Loucy (cell line): ENCODE measurements at regions not wholly inside any gene's neighbourhood (a gene's known extent, or its start where the extent isn't known, plus 50 kb on each side); places are given as distances from the start of the nearest gene placed in this dataset.

Experiments
- H2AFZ ChIP-seq: fragments of 200-600 bp; sonication (generic); 2 replicates; pipeline ENCODE4 v1.6.0; 2016; ENCODE audit warnings: antibody characterized with exemption, mild to moderate bottlenecking, low read length, moderate library complexity
- H3F3A ChIP-seq: fragments of 200-600 bp; 2 replicates; pipeline ENCODE4 v1.6.0; 2016; ENCODE audit warnings: antibody characterized with exemption, low read depth, mild to moderate bottlenecking
- H3K27me3 ChIP-seq: fragments of 200-600 bp; sonication (generic); 2 replicates; pipeline ENCODE4 v1.6.1; 2014; ENCODE audit warnings: low read length, mild to moderate bottlenecking; ENCODE audit not compliant: insufficient read depth, poor library complexity, severe bottlenecking
- H3K36me3 ChIP-seq: fragments of 200-600 bp; sonication (generic); 2 replicates; pipeline ENCODE4 v1.6.1; 2016; ENCODE audit warnings: low read length; ENCODE audit not compliant: insufficient read depth
- H3K4me1 ChIP-seq: fragments of 200-600 bp; sonication (generic); 2 replicates; pipeline ENCODE4 v1.5.1; 2014; ENCODE audit warnings: low read length, mild to moderate bottlenecking; ENCODE audit not compliant: insufficient read depth, poor library complexity, severe bottlenecking
- H3K4me2 ChIP-seq: fragments of 200-600 bp; sonication (generic); 2 replicates; pipeline ENCODE4 v1.6.0; 2014; ENCODE audit warnings: antibody characterized with exemption, low read length, low read depth, mild to moderate bottlenecking; ENCODE audit not compliant: poor library complexity, severe bottlenecking
- H3K4me3 ChIP-seq: fragments of 200-600 bp; sonication (generic); 2 replicates; pipeline ENCODE4 v1.5.1; 2014; ENCODE audit warnings: low read length, mild to moderate bottlenecking, mixed read lengths; ENCODE audit not compliant: poor library complexity, severe bottlenecking
- H3K79me2 ChIP-seq: fragments of 200-600 bp; sonication (generic); 2 replicates; pipeline ENCODE4 v1.6.1; 2014; ENCODE audit warnings: low read length; ENCODE audit not compliant: insufficient read depth
- H3K9ac ChIP-seq: fragments of 200-600 bp; sonication (generic); 2 replicates; pipeline ENCODE4 v1.6.0; 2014; ENCODE audit warnings: mild to moderate bottlenecking, low read depth, low read length, moderate library complexity; ENCODE audit not compliant: poor library complexity, severe bottlenecking
- H3K9me2 ChIP-seq: fragments of 200-600 bp; sonication (generic); replicated peaks from 2 replicates; pipeline ENCODE4 v1.6.1; 2016; ENCODE audit warnings: low read depth, low read length, mixed read lengths
- H3K9me3 ChIP-seq: fragments of 200-600 bp; sonication (generic); 2 replicates; pipeline ENCODE4 v1.6.1; 2014; ENCODE audit warnings: mild to moderate bottlenecking, antibody characterized with exemption, low read length, low read depth; ENCODE audit not compliant: insufficient read depth
- H4K20me1 ChIP-seq: fragments of 200-600 bp; sonication (generic); 2 replicates; pipeline ENCODE4 v1.6.0; 2014; ENCODE audit warnings: antibody characterized with exemption, low read length, mild to moderate bottlenecking; ENCODE audit not compliant: insufficient read depth, poor library complexity, severe bottlenecking
- EZH2phosphoT487 ChIP-seq: fragments of 200-600 bp; IDR thresholded peaks from 2 replicates; pipeline ENCODE4 v1.6.1; 2018; ENCODE audit warnings: antibody characterized with exemption, mild to moderate bottlenecking, moderate library complexity, borderline replicate concordance
- TF ChIP-seq, protein P1 (sequence below): fragments of 200-600 bp; sonication (generic); conservative IDR thresholded peaks from 2 replicates; pipeline ENCODE4 v1.5.1; 2014; ENCODE audit warnings: mild to moderate bottlenecking, antibody characterized with exemption, low read length

DNA sequence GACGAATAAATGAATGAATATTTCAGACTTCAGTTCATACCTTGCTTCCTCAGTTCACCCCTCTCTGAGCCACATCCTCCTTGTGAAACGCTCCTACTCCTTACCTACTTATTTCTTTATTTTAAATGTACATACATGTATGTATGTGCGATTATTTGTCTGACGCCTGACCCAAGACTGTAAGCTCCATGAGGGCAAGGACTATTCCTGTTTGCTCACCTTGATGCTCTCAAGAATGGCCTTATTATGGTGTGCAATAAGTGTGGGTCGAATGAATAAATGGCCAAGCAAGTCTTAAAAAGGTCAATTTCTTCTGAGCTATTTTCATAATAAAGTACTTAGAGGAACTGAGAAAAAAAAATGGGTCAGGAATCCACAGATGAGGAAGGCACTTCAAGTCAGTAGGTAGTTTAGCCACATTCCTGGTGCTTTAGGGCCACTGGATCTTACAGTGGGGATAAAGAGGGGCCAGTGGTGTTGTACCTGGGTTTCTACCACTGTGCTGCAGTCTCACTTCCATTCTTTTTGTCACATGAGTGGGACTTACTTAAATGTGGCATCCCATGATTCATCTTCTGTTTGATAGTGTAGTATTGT, 74.7 kb downstream of the SDC1 start:
- no peaks in the 10 kb centered on the region for H4K20me1 ChIP-seq
- H3K4me2 ChIP-seq, result no peak overlapping the region
- no peaks in the 10 kb centered on the region for H3K36me3 ChIP-seq
- H3K27me3 ChIP-seq, result no peaks in the 10 kb centered on the region
- no peak for TF ChIP-seq EZH2phosphoT487
- TF ChIP-seq, protein P1, sequence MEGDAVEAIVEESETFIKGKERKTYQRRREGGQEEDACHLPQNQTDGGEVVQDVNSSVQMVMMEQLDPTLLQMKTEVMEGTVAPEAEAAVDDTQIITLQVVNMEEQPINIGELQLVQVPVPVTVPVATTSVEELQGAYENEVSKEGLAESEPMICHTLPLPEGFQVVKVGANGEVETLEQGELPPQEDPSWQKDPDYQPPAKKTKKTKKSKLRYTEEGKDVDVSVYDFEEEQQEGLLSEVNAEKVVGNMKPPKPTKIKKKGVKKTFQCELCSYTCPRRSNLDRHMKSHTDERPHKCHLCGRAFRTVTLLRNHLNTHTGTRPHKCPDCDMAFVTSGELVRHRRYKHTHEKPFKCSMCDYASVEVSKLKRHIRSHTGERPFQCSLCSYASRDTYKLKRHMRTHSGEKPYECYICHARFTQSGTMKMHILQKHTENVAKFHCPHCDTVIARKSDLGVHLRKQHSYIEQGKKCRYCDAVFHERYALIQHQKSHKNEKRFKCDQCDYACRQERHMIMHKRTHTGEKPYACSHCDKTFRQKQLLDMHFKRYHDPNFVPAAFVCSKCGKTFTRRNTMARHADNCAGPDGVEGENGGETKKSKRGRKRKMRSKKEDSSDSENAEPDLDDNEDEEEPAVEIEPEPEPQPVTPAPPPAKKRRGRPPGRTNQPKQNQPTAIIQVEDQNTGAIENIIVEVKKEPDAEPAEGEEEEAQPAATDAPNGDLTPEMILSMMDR, result no peak
- no peak overlapping the region for H2AFZ ChIP-seq
- peaks cover 25% of the 10 kb centered on the region for H3K4me1 ChIP-seq
- no peak overlapping the region for H3K4me3 ChIP-seq
- no peaks in the 10 kb centered on the region for H3F3A ChIP-seq
- H3K9me2 ChIP-seq, result no peaks in the 10 kb centered on the region
- no peaks in the 10 kb centered on the region for H3K9me3 ChIP-seq
- no peaks in the 10 kb centered on the region for H3K79me2 ChIP-seq
- no peak overlapping the region for H3K9ac ChIP-seq

DNA sequence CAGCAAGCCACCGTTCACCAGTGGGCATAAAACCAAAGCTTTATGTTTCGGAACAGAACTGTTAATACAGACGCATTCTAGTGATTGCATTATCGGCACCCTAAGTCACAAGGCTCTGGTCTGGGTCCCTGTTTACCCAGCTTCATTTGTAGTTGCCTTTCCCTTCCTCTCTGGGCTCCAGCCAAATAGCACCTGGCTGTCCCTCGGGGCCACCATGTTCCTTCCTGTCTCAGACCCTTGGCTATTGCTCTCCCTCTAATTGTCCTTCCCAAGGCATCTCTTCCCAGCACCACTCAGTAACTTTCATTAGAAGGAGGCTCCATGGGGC, 75.3 kb downstream of the SDC1 start:
- Histone ChIP-seq H3K4me1 (peaks cover 25% of the 10 kb centered on the region), H3K79me2 (no peaks in the 10 kb centered on the region), H3K4me2 (peak overlapping the region; percentile 49), H3K9ac (peak overlapping the region; percentile 49), H3K9me2 (no peaks in the 10 kb centered on the region), H3K27me3 (no peaks in the 10 kb centered on the region), H3F3A (no peaks in the 10 kb centered on the region), H3K36me3 (no peaks in the 10 kb centered on the region), H2AFZ (peak overlapping the region; percentile 74; the same call in 1 of the 2 replicates), H3K9me3 (no peaks in the 10 kb centered on the region), H4K20me1 (no peaks in the 10 kb centered on the region), H3K4me3 (no peak overlapping the region)
- TF ChIP-seq, protein P1, result no peak
- TF ChIP-seq EZH2phosphoT487, result no peak

DNA sequence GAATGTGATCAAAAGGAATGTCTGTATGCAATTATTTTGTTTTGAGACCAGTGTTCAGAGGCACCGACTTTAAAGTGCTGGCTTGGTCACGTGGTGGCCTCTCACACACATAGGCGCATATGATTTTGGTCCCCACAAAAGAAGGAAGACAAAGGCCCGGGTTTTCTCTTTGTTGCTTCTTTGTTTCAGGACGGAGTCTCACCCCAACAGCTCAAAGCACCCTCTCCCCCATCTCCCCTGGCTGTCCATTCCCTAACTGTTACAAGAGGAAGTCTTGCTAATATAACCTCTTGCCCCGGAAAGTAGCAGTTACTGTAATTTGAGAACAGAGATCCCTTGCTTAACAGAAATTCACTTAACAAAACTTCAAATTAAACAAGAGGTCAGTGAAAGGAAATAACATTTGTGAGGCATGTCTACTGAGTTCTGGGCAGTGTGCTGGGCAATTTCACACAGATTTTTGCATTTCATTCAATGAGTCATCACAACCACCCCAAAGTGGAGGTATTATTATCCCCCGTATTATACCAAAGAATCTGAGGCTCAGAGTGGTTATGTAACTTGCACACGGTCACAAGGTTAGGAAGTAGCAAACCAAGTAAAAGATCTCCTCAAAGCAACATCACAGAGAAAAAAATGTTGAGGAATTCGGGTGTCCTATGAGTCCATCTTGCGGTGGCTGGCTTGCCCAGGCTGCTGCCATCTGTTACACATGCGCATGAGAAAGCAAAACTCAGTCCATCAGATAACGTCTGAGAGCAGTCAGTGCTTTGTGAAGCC, 75.8 kb downstream of the SDC1 start:
- Histone ChIP-seq H3K27me3 (no peaks in the 10 kb centered on the region), H2AFZ (peak overlapping the region; percentile 74; the same call in 1 of the 2 replicates), H3K36me3 (no peaks in the 10 kb centered on the region), H3K4me2 (peak overlapping the region; percentile 49), H3K79me2 (no peaks in the 10 kb centered on the region), H4K20me1 (no peaks in the 10 kb centered on the region), H3K4me3 (no peak overlapping the region), H3K9ac (peak overlapping the region; percentile 49), H3K4me1 (peaks cover 25% of the 10 kb centered on the region), H3F3A (no peaks in the 10 kb centered on the region), H3K9me3 (no peaks in the 10 kb centered on the region), H3K9me2 (no peaks in the 10 kb centered on the region)
- TF ChIP-seq EZH2phosphoT487, result no peak
- TF ChIP-seq, protein P1, result no peak
